Fibroblast of the conjunctiva (primary cell): ENCODE measurements at regions not wholly inside any gene's neighbourhood (a gene's known extent, or its start where the extent isn't known, plus 50 kb on each side); places are given as distances from the start of the nearest gene placed in this dataset.
A peak's percentile ranks its signal among the peaks of the same experiment; 100 is the strongest.
"Not testable (repeated sequence)": the region's sequence is repeated elsewhere in the genome, so short reads cannot be mapped to it uniquely, and the experiment has no call there.

Experiments
- DNase-seq: peaks from one replicate; pipeline ENCODE4 v3.0.0-alpha.2; 2010; ENCODE audit warnings: low read depth

GRCh38 chr15:56808160-56808559 is 74.9 kb upstream of the ZNF280D start:
- no peak for DNase-seq

GRCh38 chr15:56806148-56806536 is 72.8 kb upstream of the ZNF280D start:
- no peak for DNase-seq

GRCh38 chr15:56805466-56806147 is 72.3 kb upstream of the ZNF280D start:
- peak; percentile 71 for DNase-seq

GRCh38 chr15:56804938-56805337 is 71.6 kb upstream of the ZNF280D start:
- DNase-seq, result no peak

- no peak for DNase-seq
These were observed 71.0 kb upstream of the ZNF280D start for GRCh38 chr15:56804279-56804678.

- no peak for DNase-seq
These were observed 68.9 kb upstream of the ZNF280D start for GRCh38 chr15:56802161-56802560.

- no peak for DNase-seq
These were observed 65.3 kb upstream of the ZNF280D start for GRCh38 chr15:56798639-56799038.

- DNase-seq, result no peak
These were observed 64.5 kb upstream of the ZNF280D start for GRCh38 chr15:56797720-56798275.

GRCh38 chr15:56795502-56795901 is 62.2 kb upstream of the ZNF280D start:
- no peak for DNase-seq

GRCh38 chr15:56794553-56795329 is 61.4 kb upstream of the ZNF280D start:
- no peak for DNase-seq

- no peak for DNase-seq
These were observed 60.9 kb upstream of the ZNF280D start for GRCh38 chr15:56794165-56794552.

- no peak for DNase-seq
These were observed 58.9 kb upstream of the ZNF280D start for GRCh38 chr15:56792211-56792610.

GRCh38 chr15:56791521-56791920 is 58.2 kb upstream of the ZNF280D start:
- DNase-seq, result not testable (repeated sequence)

GRCh38 chr15:56788359-56788758 is 55.0 kb upstream of the ZNF280D start:
- DNase-seq, result no peak

- DNase-seq, result no peak
These were observed 53.7 kb upstream of the ZNF280D start for GRCh38 chr15:56786966-56787365.

- DNase-seq, result no peak
These were observed 50.8 kb upstream of the ZNF280D start for GRCh38 chr15:56783857-56784661.

- DNase-seq, result no peak
These were observed 50.0 kb upstream of the ZNF280D start for GRCh38 chr15:56783156-56783856.
